NB4 (cell line): ENCODE measurements at regions not wholly inside any gene's neighbourhood (a gene's known extent, or its start where the extent isn't known, plus 50 kb on each side); places are given as distances from the start of the nearest gene placed in this dataset.

Experiments
- CTCF ChIP-seq: IDR thresholded peaks from one replicate; pipeline ENCODE4 v1.5.1; 2012; ENCODE audit warnings: low read depth, low read length
- MAX ChIP-seq: IDR thresholded peaks from 2 replicates; pipeline ENCODE4 v1.6.1; 2011; ENCODE audit warnings: low read depth, low read length
- POLR2A ChIP-seq: IDR thresholded peaks from 2 replicates; pipeline ENCODE4 v1.6.1; 2011; ENCODE audit warnings: mild to moderate bottlenecking; ENCODE audit not compliant: insufficient read length; ENCODE audit errors: extremely low read depth

GRCh38 chr4:60313611-60314178 is 886.4 kb upstream of the ADGRL3 start:
- TF ChIP-seq CTCF (no peak), POLR2A (no peak), MAX (no peak)
